ENCODE measurements at regions not wholly inside any gene's neighbourhood (a gene's known extent, or its start where the extent isn't known, plus 50 kb on each side); places are given as distances from the start of the nearest gene placed in this dataset.

DNA sequence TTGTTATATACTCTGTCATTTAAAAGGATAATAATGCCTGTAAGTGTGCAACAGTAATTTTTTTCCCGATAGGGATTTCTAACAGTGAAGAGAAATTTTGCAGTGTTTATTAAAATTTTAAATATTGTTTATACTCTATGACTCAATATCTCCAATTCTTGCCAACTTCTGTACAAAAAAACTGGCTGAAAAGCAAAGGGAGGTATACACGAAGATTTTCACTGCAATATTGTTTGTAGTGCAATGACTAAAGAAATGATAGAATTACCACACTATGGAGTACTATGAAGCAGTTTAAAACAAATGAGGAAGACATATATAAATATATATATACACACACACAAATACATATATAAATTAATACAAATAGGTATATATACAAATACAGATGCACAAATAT, 187.9 kb upstream of the IL15 start:
- no peaks in the 10 kb centered on the region for H3K4me1 Mint-ChIP-seq (ENCODE audit: low read depth)
- DNase-seq (ENCODE audit: low spot score, unreplicated experiment) = no peak
- no peaks in the 10 kb centered on the region for H3K9me3 Mint-ChIP-seq (ENCODE audit: low read depth)
- no peak overlapping the region for H3K4me3 Mint-ChIP-seq (ENCODE audit: low read depth)
- no peaks in the 10 kb centered on the region for H3K36me3 Mint-ChIP-seq (ENCODE audit: insufficient read depth)
- H3K27ac Mint-ChIP-seq = no peak overlapping the region
- no peaks in the 10 kb centered on the region for H3K27me3 Mint-ChIP-seq
- TF ChIP-seq, protein P1, sequence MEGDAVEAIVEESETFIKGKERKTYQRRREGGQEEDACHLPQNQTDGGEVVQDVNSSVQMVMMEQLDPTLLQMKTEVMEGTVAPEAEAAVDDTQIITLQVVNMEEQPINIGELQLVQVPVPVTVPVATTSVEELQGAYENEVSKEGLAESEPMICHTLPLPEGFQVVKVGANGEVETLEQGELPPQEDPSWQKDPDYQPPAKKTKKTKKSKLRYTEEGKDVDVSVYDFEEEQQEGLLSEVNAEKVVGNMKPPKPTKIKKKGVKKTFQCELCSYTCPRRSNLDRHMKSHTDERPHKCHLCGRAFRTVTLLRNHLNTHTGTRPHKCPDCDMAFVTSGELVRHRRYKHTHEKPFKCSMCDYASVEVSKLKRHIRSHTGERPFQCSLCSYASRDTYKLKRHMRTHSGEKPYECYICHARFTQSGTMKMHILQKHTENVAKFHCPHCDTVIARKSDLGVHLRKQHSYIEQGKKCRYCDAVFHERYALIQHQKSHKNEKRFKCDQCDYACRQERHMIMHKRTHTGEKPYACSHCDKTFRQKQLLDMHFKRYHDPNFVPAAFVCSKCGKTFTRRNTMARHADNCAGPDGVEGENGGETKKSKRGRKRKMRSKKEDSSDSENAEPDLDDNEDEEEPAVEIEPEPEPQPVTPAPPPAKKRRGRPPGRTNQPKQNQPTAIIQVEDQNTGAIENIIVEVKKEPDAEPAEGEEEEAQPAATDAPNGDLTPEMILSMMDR (IDR thresholded peaks at IDR 0.05; ENCODE audit: unreplicated experiment) = no peak

GRCh38 chr4:141449927-141450326, 186.5 kb upstream of the IL15 start:
- H3K36me3 Mint-ChIP-seq (ENCODE audit: insufficient read depth) = no peaks in the 10 kb centered on the region
- H3K9me3 Mint-ChIP-seq (ENCODE audit: low read depth) = no peaks in the 10 kb centered on the region
- H3K27ac Mint-ChIP-seq = no peak overlapping the region
- H3K27me3 Mint-ChIP-seq = no peaks in the 10 kb centered on the region
- H3K4me1 Mint-ChIP-seq (ENCODE audit: low read depth) = no peaks in the 10 kb centered on the region
- H3K4me3 Mint-ChIP-seq (ENCODE audit: low read depth) = no peak overlapping the region
- TF ChIP-seq, protein P1 (IDR thresholded peaks at IDR 0.05; ENCODE audit: unreplicated experiment) = no peak
- DNase-seq (ENCODE audit: low spot score, unreplicated experiment) = no peak

DNA sequence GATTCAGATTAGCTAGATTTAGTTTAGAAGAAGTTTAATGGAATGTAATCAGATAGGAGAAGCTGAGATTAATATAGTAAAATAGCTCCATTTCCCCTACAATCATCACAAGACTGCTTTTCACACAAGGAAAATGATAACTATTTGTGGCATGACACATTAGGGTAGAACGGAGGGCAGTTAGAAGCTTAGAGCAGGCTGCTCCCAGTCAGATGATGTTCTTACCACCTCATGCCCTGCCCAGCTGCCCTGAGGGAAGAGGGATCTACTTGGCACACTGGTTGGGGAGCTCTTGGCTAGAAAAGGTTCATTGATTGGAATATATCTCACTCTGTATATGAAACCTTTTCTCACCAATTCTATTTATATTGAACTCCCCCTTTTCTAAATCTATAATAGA, 180.7 kb upstream of the IL15 start:
- H3K9me3 Mint-ChIP-seq (ENCODE audit: low read depth) = no peaks in the 10 kb centered on the region

DNA sequence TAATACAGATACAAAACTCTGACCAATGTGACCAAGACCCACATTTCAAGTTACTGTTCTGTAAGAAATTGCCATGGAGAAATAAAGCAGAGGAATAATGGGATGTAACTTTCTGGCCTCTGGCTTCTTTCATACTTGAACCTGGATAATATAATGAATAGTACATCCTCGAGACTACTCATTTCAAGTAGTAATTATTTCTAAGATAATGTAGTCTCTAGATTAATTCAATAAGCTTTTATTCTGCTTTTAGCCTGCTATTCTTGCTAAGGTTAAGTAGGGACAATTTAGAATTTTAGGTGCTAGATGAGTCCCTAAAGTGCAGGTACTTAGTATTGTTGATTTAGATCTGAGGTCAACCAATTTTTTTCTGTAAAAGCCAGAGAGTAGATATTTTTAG, 178.7 kb upstream of the IL15 start:
- no peaks in the 10 kb centered on the region for H3K36me3 Mint-ChIP-seq (ENCODE audit: insufficient read depth)
- no peak overlapping the region for H3K27ac Mint-ChIP-seq
- H3K4me3 Mint-ChIP-seq (ENCODE audit: low read depth) = no peak overlapping the region
- H3K9me3 Mint-ChIP-seq (ENCODE audit: low read depth) = no peaks in the 10 kb centered on the region
- H3K4me1 Mint-ChIP-seq (ENCODE audit: low read depth) = no peaks in the 10 kb centered on the region
- TF ChIP-seq, protein P1 (IDR thresholded peaks at IDR 0.05; ENCODE audit: unreplicated experiment) = no peak
- no peak for DNase-seq (ENCODE audit: low spot score, unreplicated experiment)
- no peaks in the 10 kb centered on the region for H3K27me3 Mint-ChIP-seq

More for the DNA sequence above, 180.7 kb upstream of the IL15 start:
- Mint-ChIP-seq H3K4me3 (ENCODE audit: low read depth) (no peak overlapping the region), H3K4me1 (ENCODE audit: low read depth) (no peaks in the 10 kb centered on the region), H3K36me3 (ENCODE audit: insufficient read depth) (no peaks in the 10 kb centered on the region), H3K27ac (no peak overlapping the region), H3K27me3 (no peaks in the 10 kb centered on the region)
- DNase-seq (ENCODE audit: low spot score, unreplicated experiment) = no peak
- TF ChIP-seq, protein P1 (IDR thresholded peaks at IDR 0.05; ENCODE audit: unreplicated experiment) = no peak

GRCh38 chr4:141458501-141458900, 177.9 kb upstream of the IL15 start:
- Mint-ChIP-seq H3K4me3 (ENCODE audit: low read depth) (no peak overlapping the region), H3K27me3 (no peaks in the 10 kb centered on the region), H3K9me3 (ENCODE audit: low read depth) (no peaks in the 10 kb centered on the region), H3K4me1 (ENCODE audit: low read depth) (no peaks in the 10 kb centered on the region), H3K27ac (no peak overlapping the region), H3K36me3 (ENCODE audit: insufficient read depth) (no peaks in the 10 kb centered on the region)
- TF ChIP-seq, protein P1 (IDR thresholded peaks at IDR 0.05; ENCODE audit: unreplicated experiment) = no peak
- DNase-seq (ENCODE audit: low spot score, unreplicated experiment) = no peak

Measured in progenitor cell of endocrine pancreas (in vitro differentiated cells).